LNCAP (cell line): ENCODE measurements at regions not wholly inside any gene's neighbourhood (a gene's known extent, or its start where the extent isn't known, plus 50 kb on each side); places are given as distances from the start of the nearest gene placed in this dataset.

Experiments
- CTCF ChIP-seq: fragments of 450-650 bp; IDR thresholded peaks from 2 replicates; pipeline ENCODE4 v1.5.1; 2017; ENCODE audit warnings: mild to moderate bottlenecking

GRCh38 chr10:128491686-128492085, 365.5 kb upstream of the MKI67 start:
- TF ChIP-seq CTCF: no peak

DNA sequence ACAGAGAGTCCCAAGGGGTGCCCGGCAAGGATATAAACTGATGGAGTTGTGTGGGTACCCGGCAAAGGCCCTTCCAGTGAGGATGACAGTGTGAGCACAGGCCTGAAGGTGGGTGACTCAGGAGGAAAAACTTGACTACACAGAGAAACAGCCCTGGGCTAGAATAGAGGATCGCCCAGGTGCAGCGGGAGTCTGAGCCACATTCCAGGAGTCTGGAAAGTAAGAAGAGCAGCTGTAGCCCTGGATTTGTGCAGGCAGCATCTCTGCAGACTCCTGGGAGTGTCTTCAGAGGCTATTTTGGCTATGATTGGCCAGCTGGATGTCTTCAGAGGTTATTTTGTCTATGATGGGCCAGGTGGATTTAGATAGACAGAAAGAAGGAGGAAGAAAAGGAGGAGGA, 367.6 kb upstream of the MKI67 start:
- no peak for TF ChIP-seq CTCF

DNA sequence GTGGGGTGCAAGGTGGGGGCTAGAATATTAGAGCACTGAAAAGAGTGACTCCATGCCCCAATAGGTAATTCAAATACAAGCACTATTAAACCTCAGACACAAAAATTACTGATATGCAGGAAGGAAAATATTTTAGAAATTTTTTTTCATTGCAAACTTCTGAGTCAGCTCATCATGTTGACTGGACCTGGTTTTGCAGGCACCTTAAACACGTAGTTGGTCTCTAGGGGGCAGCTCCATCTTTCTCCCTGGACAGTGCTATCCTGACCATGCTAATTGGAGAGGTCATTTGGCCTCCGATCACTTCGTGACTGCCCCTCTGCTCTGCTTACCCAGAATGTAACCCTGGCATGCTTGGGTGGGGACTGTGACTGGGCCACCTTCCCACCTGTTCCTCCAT, 368.4 kb upstream of the MKI67 start:
- TF ChIP-seq CTCF: no peak

DNA sequence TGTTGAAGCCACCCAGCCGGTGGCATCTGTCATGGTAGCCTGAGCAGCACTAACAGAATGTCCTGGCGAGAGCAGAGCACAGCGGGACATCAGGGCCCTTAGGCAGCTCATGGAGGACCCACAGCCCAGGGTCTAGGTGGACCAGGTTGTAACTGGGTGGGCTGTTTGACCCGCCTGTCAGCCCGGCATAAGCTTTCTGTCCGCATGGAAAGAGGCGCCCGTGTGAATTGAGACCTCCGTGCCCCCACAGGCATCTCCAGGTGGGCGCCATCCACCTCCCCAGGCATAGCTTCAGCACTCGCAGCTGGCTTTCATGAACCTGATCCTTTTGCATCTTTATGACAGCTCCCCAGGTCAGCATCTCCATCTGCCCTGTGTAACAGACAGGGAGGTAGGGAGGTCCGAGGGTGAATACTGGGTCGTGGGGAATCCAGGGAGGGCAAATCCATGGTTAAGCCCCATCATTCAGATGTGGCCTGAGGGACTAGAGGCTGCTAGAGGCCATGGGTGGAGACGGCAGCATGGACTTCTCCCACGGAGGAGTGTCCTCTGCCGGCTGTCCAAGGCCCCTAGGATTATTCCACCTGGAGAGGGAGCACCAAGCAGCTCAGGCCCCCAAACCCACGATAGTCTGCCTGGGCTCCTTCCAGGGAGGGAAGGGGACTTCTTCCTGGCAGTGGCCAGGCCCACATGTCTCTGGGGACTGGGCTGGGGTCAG, 371.6 kb upstream of the MKI67 start:
- no peak for TF ChIP-seq CTCF

DNA sequence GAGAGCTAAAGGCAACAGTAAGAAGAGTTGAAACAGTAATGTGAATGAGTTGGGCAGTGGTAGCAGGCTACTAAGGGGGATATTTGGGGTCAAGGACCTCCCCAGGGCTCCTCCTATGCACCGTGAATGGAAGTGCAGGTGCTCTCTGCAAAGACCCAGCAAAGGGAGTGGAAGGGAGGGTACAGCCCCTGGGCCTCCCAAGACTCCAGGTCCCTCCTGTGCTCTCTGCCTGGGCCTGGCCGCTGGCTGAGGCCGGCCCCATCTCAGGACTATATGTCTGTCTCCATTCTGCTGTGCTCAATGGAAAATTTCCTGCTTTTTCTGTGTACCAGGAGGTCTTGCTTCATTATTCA, 372.1 kb upstream of the MKI67 start:
- TF ChIP-seq CTCF: no peak

DNA sequence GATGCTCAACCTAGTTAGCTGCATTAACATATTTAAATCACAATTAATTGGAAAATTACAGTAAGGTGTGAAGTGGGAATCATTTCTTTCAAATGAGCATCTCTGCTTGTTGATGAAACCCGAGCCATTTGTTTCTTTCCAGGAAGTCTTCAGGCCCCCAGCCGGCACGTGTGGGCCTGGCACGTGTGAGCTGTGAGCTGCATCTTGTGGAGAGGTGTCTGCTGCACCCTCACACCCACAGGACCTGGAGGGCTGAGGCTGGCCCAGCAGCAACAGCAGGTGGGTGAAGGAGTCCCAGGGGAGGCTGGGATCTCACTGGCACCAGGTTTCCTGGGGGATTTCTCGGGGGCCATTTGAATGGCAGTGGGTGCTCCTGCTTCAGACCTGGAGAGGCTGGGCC, 372.5 kb upstream of the MKI67 start:
- TF ChIP-seq CTCF: no peak

GRCh38 chr10:128499486-128499885, 373.3 kb upstream of the MKI67 start:
- no peak for TF ChIP-seq CTCF

- no peak for TF ChIP-seq CTCF
These were observed 373.7 kb upstream of the MKI67 start for GRCh38 chr10:128499956-128500355.
